ENCODE measurements at regions not wholly inside any gene's neighbourhood (a gene's known extent, or its start where the extent isn't known, plus 50 kb on each side); places are given as distances from the start of the nearest gene placed in this dataset.

- TF ChIP-seq CTCF (IDR thresholded peaks at IDR 0.05): no peak
Measured at GRCh38 chr9:89687188-89687587, 82.4 kb downstream of the GADD45G start.

GRCh38 chr9:89687848-89688247 is 83.0 kb downstream of the GADD45G start:
- no peak for TF ChIP-seq CTCF (IDR thresholded peaks at IDR 0.05)

- no peak for TF ChIP-seq CTCF (IDR thresholded peaks at IDR 0.05)
Measured at GRCh38 chr9:89690334-89690912, 85.6 kb downstream of the GADD45G start.

GRCh38 chr9:89695441-89695891 is 90.7 kb downstream of the GADD45G start:
- TF ChIP-seq CTCF (IDR thresholded peaks at IDR 0.05): no peak

- TF ChIP-seq CTCF (IDR thresholded peaks at IDR 0.05): no peak
Measured at GRCh38 chr9:89696780-89697179, 92.0 kb downstream of the GADD45G start.

- TF ChIP-seq CTCF (IDR thresholded peaks at IDR 0.05): no peak
Measured at GRCh38 chr9:89697553-89697952, 92.7 kb downstream of the GADD45G start.

- TF ChIP-seq CTCF (IDR thresholded peaks at IDR 0.05): no peak
Measured at GRCh38 chr9:89698411-89699005, 93.7 kb downstream of the GADD45G start.
